HG03139 (cell line): ENCODE measurements at regions not wholly inside any gene's neighbourhood (a gene's known extent, or its start where the extent isn't known, plus 50 kb on each side); places are given as distances from the start of the nearest gene placed in this dataset.

ENCODE experiments used
- ATAC-seq: cut with Tn5 transposase; IDR thresholded peaks from one replicate; pipeline ENCODE4 v1.9.1; 2021; ENCODE audit not compliant: unreplicated experiment

DNA sequence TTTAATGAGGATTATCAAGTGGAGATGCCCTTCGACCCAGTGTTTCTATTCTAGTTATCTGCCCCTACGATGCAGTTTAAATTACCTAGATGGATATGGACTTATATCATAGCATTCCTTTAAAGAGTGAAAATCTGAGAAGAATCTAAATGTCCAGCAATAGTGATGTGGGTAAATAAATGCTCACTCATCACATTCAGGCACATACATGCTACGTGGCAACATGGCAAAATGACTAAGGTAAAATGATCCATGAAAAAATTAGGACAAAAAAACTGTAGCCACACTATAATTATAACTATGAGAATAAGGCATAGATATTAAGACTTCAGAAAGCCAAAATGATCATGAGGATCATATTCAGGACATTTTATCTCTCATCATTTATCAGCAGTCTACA lies 82.4 kb upstream of the PDE1C start:
- ATAC-seq, result no peak

DNA sequence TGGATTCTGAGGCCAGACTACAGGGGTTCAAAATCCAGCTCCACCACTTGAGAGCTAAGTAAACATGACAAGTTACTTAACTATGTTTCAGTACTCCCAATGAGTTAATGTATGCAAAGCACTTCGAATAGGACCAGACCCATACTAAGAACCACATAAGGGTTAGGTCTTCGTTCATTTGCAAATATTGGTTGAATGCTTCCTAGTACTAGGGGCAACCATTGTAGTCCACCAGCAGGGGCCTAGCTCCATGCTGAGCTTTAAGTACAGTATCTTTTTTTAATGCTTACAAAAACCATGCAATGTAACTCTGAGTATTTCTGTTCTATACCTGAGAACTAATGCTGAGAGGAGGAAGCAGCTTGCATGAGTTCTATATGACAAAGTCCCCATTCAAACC lies 80.4 kb upstream of the PDE1C start:
- ATAC-seq, result no peak

DNA sequence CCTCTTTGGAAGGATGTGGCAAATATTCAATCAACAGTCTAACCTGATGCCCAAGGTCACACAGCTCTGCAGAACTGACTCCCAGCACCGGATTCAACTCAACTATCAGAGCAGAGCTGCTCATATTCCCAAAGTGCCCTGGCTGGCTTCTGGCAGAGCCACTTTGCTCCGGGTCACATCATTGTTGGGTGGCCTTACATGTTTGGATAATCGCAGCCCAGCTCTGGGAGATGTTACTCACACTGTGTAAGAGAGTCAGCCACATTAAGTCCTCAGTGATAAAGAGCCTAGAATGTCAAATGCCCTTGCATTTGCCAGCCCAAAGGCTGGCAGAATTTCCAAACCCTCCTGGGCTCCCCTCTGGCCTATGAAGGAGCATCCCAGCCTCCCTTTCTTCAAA lies 79.8 kb upstream of the PDE1C start:
- no peak for ATAC-seq

DNA sequence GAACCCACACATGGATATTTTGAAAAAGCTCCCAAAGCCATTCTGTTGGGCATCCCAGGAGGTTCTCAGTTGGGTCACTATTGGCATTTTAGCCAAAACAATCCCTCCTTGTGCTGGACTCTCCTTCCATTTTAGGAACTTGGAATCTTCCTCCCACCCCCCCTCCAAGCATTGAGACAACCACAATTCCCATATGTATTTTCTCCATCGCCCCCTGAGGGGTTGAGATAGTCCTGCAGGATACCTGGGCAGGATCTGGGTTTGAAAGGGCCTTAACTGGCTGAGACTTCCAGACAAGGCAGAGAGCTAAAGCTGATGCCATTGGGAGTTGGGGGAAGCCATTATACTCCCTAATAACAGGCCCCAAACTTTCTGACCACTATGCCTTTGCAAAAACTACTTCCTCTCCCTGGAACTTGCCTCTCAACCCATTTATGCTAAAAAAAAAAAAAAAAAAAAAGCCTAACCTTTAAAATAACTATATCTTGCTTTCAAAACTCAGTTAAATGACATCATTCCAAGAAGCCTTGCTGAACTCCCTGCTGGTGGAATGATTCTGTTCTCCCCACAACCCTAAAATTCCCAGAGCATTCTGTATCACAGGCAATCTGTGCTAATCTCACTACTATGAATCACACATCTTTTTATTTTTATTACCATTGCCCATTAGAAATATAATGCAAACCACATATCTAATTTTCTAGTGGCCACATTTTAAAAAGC lies 77.5 kb upstream of the PDE1C start:
- no peak for ATAC-seq

DNA sequence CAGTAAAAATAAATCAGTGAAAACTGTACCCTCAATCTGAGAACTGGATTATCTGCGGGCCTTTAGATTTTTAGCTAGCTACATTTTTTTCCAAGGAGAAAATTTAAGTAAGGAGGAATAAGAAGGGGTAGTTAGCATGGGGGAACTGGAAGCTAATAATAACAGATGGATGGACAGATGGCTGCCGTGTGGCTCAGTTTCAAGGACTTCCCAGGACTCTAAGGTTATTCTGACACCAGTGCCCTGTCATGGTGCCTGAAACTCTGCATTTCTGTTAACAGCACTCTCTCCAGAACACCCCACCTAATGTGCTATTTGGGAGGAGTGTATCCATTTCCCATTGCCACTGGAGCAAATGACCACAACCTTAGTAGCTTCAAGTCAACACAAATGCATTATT lies 75.7 kb upstream of the PDE1C start:
- ATAC-seq, result no peak

DNA sequence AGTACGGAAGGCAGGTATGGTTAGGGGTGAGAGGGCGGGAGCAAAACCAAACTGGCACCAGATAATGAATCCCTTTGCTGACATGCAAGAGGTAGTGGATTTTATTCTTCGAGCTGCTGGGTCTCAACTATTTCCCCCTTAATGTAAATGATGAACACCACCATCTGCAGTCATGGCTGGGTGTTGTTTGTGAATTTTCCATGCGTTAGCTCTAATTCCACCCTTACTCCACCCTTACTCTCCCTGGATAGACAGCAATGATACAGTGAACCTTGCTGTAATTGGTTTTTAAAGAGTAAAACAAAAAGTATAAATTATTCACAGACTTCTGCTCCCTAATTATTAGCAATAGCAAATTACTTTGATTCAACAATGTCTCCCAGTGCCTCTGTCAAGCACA lies 74.5 kb upstream of the PDE1C start:
- no peak for ATAC-seq

DNA sequence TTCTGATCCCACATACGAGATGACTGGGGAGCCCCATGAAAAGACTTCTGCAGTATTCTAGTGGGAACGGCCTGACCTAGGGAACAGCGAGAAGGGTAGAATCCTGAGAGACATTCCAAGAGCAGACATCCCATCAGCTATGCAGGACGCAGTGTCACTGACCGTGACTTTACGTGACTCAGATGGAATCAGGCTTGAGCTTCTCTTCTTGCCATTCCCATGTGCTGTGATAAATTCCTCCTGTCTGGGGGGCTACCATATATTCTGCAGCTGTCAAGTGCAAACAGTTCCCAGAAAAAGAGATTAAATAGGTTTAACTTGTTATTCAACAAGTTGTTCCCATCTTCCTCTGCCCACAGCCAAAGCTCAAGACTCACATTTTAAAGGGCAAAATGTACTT lies 73.1 kb upstream of the PDE1C start:
- ATAC-seq, result no peak

DNA sequence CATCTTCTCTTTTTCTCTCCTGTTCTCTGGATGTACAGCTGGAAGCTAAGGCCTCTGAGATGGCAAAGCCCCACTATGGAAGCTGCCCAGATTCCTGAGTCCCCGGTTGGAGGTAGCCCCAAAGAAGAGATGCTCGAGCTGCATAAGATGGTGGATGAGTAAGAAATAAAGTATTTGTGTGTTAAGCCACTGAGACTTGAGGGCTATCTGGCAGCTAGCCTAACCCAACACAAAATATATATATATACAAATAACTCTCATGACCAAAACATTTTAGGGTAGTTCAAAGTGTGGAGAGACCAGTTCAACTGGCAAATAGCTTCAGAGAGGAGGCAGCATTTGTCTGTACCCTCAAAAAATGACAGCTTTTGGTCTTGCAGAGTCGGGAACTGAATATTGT lies 72.4 kb upstream of the PDE1C start:
- no peak for ATAC-seq

DNA sequence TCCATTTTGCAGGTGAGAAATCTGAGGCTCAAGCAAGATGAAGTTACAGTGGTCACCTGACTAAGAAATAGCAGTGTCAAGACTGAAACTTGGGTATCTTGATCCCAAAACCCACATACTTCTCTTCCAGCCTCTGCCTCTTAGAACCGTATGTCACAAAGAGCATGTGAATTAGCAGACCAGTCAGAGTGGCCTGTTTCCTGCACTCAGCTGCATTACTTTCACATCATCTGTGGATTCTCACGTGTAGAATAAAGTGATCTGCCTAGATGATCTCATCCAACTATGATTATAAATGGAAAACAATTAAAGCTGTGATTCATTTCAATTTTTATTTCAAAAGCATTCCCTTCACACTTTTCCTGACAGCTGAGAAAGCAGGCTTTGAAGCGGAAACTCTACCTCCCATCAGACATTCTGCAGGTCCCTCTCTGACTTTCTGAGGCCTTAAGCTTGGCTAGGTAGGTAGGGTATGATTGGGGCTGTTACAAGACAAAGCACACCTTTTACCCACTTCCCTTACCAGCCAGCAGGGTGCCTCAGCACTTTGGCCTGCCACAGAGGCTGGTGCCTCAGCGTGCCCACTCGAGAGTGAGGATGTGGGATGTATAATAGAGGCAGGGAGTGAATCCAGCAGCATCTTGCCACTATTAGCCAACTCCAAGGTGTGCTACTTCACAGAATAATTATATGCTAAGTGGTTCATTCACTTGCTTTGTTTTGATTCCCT lies 70.2 kb upstream of the PDE1C start:
- ATAC-seq, result no peak

DNA sequence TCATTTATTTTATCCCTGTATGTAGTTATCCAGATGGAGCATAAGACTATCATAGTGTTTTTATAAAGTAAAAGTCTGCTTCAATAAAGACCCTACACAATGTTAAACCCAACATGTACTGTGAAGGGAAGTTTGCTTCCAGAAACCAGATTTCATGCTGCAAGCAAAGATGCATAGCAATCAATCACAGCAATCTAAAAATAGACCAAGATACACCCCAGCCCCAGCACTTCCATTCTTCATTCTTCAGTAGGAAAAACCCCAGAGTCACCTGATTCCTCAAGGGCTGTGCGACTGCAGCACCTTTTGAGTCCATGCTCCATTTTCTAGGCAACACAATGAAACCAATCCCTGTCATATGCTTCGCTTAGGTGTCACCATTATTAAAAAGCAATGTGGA lies 66.9 kb upstream of the PDE1C start:
- ATAC-seq, result no peak

DNA sequence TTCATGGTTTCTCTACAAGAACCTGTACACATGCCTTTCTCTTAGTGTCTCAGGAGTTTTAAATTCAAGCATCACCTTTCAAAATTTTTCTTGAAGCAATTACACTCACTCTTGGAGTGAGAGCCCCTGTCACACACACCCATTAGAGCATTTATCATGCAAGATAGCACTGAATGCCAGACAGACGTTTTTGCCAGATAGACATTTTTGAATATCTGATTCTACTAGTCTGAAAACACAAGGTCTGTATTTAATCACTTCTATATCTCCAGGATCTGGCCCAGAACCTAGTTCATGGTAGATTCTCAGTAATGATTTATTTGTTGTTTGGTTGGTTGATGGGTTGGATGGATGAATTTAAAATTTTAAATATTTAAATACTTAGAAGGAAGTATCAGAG lies 60.9 kb upstream of the PDE1C start:
- ATAC-seq, result no peak

DNA sequence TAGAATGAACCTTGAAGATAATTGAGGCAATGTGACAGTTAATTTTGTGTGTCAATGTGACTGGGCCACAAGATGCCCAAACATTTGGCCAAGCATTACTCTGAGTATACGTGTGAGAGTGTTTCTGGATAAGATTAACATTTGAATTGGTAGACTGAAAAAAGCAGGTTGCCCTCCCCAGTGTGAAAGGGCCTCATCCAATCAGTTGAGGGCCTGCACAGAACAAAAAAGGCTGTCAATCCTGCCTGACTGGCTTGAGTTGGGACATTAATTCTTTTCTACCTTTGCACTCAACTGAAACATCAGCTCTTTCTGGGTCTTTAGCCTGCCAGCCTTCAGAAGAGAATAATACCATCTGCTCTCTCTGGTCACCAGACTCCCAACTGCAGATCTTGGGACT lies 56.6 kb upstream of the PDE1C start:
- ATAC-seq, result no peak
